ENCODE measurements at regions not wholly inside any gene's neighbourhood (a gene's known extent, or its start where the extent isn't known, plus 50 kb on each side); places are given as distances from the start of the nearest gene placed in this dataset.

DNA sequence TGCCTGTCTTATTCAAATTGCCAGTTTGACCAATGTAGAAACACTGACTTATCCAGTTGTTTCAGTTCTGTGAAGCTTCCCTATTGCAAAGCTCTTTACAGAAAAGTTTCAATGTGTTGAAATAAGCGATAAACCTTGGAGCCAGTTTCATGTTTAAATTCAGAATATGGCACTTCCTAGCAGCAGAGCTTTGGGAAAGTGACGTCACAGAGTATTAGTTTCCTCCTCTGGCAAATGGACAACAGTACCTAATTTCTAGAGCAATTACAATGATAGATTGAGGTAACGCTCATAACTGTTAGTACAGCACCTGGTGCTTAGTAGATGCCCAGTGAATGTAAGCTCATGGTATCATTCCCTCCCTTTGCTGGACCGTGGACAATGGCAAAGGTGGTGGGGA is 527.5 kb upstream of the DAB1 start:
- no peak for TF ChIP-seq CTCF (IDR thresholded peaks at IDR 0.05; ENCODE audit: low read depth, low read length, missing control alignments)
- DNase-seq (ENCODE audit: low read depth), result no peak
- in situ Hi-C loops (cut with HindIII; ENCODE audit: low sequenced_read_pairs), result no loop called here
- no peak overlapping the region for H3K4me3 ChIP-seq (ENCODE audit: low read depth, low read length)

DNA sequence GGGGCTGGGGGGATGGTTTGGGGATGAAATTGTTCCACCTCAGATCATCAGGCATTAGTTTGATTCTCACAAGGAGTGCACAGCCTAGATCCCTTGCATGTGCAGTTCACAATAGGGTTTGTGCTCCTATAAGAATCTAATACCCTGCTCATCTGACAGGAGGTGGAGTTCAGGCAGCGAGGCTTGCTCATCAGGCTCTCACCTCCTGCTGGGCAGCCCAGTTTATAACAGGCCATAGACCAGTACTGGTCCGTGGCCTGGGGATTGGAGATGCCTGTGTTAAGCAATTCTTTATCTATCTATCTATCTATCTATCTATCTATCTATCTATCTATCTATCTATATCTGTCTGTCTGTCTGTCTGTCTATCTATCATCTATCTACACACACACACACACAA is 525.3 kb upstream of the DAB1 start:
- no peak for DNase-seq (ENCODE audit: low read depth)
- TF ChIP-seq CTCF (IDR thresholded peaks at IDR 0.05; ENCODE audit: low read depth, low read length, missing control alignments), result no peak
- in situ Hi-C loops (cut with HindIII; ENCODE audit: low sequenced_read_pairs), result no loop called here
- no peak overlapping the region for H3K4me3 ChIP-seq (ENCODE audit: low read depth, low read length)

DNA sequence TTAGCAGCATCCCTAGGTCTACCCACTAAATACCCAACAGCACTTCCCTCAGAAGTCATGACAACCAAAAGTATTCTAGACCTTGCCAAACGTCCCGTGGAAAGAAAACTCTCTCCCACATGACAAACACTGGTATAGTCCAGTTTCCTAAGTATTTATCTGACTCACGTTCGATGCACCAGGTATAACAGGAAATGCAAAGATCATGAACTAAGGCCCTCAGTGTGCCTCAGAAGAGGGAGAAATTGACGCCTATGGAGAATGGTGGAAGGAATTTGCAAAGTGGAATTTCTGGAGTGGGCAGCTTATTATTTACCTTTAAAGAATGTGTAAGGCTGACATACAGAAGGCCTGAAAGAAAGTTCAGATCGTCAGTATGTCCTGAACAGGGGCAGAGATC is 523.6 kb upstream of the DAB1 start:
- TF ChIP-seq CTCF (IDR thresholded peaks at IDR 0.05; ENCODE audit: low read depth, low read length, missing control alignments), result no peak
- H3K4me3 ChIP-seq (ENCODE audit: low read depth, low read length), result no peak overlapping the region
- DNase-seq (ENCODE audit: low read depth), result no peak
- in situ Hi-C loops (cut with HindIII; ENCODE audit: low sequenced_read_pairs), result no loop called here

GRCh38 chr1:57945045-57945444 is 521.2 kb upstream of the DAB1 start:
- in situ Hi-C loops (cut with HindIII; ENCODE audit: low sequenced_read_pairs), result no loop called here
- DNase-seq (ENCODE audit: low read depth), result no peak
- H3K4me3 ChIP-seq (ENCODE audit: low read depth, low read length), result no peak overlapping the region
- TF ChIP-seq CTCF (IDR thresholded peaks at IDR 0.05; ENCODE audit: low read depth, low read length, missing control alignments), result no peak

DNA sequence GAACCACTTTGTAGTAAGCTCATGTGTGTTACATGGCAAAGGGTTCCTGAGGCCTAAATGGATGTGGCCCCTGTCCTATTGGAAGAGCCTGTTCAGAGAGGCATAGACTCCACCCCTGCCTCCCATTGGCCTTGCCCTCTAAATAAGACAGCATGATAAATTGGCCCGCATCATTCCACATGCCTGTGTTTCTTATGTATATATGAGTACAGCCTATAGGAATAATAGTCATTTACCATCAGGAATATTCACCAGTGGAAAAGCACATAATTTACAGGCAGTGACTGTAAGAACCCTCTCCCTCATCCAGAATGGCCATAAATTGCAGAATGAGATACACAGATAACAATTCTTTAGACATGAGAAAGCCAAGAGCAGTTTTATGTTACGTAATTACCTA is 519.5 kb upstream of the DAB1 start:
- no peak overlapping the region for H3K4me3 ChIP-seq (ENCODE audit: low read depth, low read length)
- in situ Hi-C loops (cut with HindIII; ENCODE audit: low sequenced_read_pairs), result no loop called here
- no peak for DNase-seq (ENCODE audit: low read depth)
- no peak for TF ChIP-seq CTCF (IDR thresholded peaks at IDR 0.05; ENCODE audit: low read depth, low read length, missing control alignments)

- no peak for TF ChIP-seq CTCF (IDR thresholded peaks at IDR 0.05; ENCODE audit: low read depth, low read length, missing control alignments)
- DNase-seq (ENCODE audit: low read depth), result no peak
- no peak overlapping the region for H3K4me3 ChIP-seq (ENCODE audit: low read depth, low read length)
- in situ Hi-C loops (cut with HindIII; ENCODE audit: low sequenced_read_pairs), result loop anchor here (5.0 kb wide), 1 partner anchor 37 kb away; no protein-coding TSS in a partner anchor
Measured at GRCh38 chr1:57934745-57935144, 510.9 kb upstream of the DAB1 start.

- no peak overlapping the region for H3K4me3 ChIP-seq (ENCODE audit: low read depth, low read length)
- DNase-seq (ENCODE audit: low read depth), result no peak
- no peak for TF ChIP-seq CTCF (IDR thresholded peaks at IDR 0.05; ENCODE audit: low read depth, low read length, missing control alignments)
- in situ Hi-C loops (cut with HindIII; ENCODE audit: low sequenced_read_pairs), result no loop called here
Measured at GRCh38 chr1:57927003-57927402, 503.1 kb upstream of the DAB1 start.

All from astrocyte of the cerebellum (primary cell).